ENCODE measurements at regions not wholly inside any gene's neighbourhood (a gene's known extent, or its start where the extent isn't known, plus 50 kb on each side); places are given as distances from the start of the nearest gene placed in this dataset.
"Not testable (repeated sequence)": the region's sequence is repeated elsewhere in the genome, so short reads cannot be mapped to it uniquely, and the experiment has no call there.

GRCh38 chr7:20839196-20839735, 52.6 kb upstream of the SP8 start:
- DNase-seq (ENCODE audit: low spot score), result no peak

DNA sequence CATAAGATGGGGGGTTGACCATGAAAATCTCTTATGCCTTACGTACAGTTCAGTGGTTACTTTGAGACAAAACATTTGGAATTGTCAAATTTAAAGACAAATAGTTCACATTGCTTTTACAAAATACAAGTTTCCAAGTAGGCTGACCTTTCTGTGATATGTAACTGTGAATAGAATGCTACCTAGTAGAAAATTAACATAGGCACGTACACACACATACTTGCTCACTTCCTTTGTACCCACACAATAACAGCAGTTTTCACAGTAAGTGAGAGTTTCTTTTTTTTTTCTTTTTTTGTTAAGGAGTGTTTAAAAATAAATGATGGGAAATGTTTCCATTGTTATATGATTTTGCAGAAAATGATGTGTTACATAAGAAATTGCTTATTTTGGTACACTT, 53.3 kb upstream of the SP8 start:
- DNase-seq (ENCODE audit: low spot score), result no peak

DNA sequence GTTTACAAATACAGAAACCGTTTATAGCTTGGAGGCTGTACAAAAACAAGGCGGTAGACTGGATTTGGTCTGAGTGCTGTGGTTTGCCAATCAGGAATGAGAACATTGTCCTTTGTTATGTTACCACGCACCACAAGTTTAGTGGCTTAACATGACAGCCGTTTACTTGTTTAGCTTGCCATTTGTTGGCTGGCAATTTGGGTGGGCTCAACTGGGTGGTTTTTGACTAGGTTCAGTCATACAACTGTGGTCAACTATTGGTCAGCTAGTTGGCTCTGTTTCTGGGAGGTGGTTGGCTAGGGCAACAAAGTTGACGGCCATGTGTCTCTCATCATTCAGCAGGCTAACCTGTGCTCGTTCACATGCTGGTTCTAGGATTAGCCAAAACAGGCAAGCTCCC, 60.1 kb upstream of the SP8 start:
- no peak for DNase-seq (ENCODE audit: low spot score)

- DNase-seq (ENCODE audit: low spot score), result no peak
Observed at GRCh38 chr7:20858951-20859350, 72.3 kb upstream of the SP8 start.

- DNase-seq (ENCODE audit: low spot score), result no peak
Observed at GRCh38 chr7:20861468-20861867, 74.8 kb upstream of the SP8 start.

GRCh38 chr7:20862554-20862953, 75.9 kb upstream of the SP8 start:
- DNase-seq (ENCODE audit: low spot score), result no peak

- no peak for DNase-seq (ENCODE audit: low spot score)
Observed at GRCh38 chr7:20864221-20864620, 77.5 kb upstream of the SP8 start.

GRCh38 chr7:20865684-20866083, 79.0 kb upstream of the SP8 start:
- no peak for DNase-seq (ENCODE audit: low spot score)

DNA sequence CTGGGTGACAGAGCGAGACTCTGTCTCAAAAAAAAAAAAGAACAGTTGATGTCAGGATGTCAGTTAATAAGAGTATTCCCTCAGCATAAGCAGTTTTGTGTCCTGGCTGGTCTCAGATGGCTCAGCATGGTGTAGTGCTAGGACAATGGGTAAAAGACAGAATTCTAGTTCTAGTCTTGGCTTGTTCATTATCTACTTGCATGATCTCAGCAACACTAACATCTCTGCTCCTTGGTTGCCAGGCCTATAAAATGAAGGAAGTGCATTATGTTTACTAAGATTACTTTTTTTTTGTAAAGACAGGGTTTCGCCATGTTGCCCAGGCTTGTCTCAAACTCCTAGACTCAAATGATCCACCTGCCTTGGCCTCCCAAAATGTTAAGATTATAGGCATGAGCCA, 84.3 kb upstream of the SP8 start:
- no peak for DNase-seq (ENCODE audit: low spot score)

- no peak for DNase-seq (ENCODE audit: low spot score)
Observed at GRCh38 chr7:20892776-20893175, 106.1 kb upstream of the SP8 start.

DNA sequence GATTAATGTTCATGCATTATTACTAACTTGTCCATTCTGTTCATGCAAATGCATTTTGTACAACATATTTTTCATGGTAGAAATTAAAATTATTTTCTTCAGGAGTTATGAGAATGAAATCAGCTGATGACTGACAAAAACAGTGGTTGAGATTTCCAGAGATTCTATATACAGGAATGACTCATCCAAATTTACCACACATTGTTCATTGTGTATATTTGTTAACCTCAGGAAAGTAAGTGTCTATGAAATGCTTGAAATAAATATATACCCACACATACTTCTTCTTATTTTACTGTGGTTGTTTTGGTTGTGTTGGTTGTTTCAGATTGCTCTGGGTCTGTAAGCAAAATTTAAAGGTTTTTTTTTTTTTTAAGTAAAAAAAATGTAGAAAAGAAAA, 108.1 kb upstream of the SP8 start:
- no peak for DNase-seq (ENCODE audit: low spot score)

- DNase-seq (ENCODE audit: low spot score), result no peak
Observed at GRCh38 chr7:20895563-20895962, 108.9 kb upstream of the SP8 start.

- no peak for DNase-seq (ENCODE audit: low spot score)
Observed at GRCh38 chr7:20896996-20897395, 110.3 kb upstream of the SP8 start.

DNA sequence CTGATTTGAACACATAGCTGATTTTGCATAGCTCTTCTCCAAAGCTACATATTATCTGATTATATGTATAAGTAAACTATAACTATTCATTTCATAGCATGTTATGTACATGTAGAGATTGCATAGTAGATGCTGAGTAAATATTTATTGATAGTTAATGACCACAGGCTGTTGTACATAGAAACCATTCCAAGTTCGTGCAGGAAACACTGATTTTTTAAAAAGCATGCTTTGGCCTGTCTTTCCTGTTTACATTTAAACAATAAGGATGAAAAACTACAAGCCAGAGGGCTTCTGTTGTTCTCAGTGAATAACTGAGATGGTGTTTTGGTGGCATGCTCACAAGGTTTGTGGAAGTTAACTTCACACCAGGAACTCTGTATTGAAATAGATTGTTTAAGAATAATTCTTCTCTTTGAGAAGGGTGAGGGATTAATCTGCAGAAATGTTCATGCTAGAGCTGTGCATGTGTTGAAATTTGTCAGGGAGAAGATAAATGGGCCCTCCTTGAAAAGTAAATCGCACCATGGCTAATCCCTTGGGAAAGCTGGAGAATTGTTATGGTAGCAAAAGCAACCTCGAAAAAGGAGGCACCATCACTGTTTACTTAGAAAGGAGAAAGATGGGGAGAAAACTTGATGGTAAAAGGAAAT, 120.2 kb upstream of the SP8 start:
- no peak for DNase-seq (ENCODE audit: low spot score)

DNA sequence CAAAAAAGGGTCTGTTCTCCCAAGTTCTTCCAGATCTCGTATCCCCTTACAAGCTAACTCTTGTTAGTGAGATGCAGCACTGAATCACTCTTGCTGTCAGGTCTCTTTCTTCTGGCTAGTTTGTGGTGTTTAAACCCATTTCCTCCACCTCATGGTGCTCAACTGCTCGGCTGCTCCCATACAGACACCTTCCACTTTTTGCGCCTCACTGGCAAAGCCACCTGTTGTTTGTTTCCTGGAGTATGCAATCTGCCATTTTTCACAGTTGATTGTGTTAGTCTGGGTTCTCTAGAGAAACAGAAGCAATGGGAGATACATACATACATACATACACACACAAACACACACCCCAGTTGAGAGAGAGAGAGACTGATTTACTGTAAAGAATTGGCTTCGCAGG, 124.4 kb upstream of the SP8 start:
- no peak for DNase-seq (ENCODE audit: low spot score)

- no peak for DNase-seq (ENCODE audit: low spot score)
Observed at GRCh38 chr7:20913853-20914252, 127.2 kb upstream of the SP8 start.

GRCh38 chr7:20916311-20916710, 129.6 kb upstream of the SP8 start:
- no peak for DNase-seq (ENCODE audit: low spot score)

- DNase-seq (ENCODE audit: low spot score), result no peak
Observed at GRCh38 chr7:20917603-20918002, 130.9 kb upstream of the SP8 start.

GRCh38 chr7:20918156-20918555, 131.5 kb upstream of the SP8 start:
- DNase-seq (ENCODE audit: low spot score), result no peak

DNA sequence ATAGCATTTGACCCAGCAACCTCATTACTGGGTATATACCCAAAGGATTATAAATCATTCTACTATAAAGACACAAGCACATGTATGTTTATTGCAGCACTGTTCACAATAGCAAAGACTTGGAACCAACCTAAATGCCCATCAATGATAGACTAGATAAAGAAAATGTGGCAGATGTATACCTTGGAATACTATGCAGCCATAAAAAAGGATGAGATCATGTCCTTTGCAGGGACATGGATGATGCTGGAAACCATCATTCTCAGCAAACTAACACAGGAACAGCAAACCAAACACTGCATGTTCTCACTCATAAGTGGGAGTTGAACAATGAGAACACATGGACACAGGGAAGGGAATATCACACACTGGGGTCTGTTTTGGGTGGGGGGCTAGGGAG, 140.5 kb upstream of the SP8 start:
- not testable (repeated sequence) for DNase-seq (ENCODE audit: low spot score)

DNA sequence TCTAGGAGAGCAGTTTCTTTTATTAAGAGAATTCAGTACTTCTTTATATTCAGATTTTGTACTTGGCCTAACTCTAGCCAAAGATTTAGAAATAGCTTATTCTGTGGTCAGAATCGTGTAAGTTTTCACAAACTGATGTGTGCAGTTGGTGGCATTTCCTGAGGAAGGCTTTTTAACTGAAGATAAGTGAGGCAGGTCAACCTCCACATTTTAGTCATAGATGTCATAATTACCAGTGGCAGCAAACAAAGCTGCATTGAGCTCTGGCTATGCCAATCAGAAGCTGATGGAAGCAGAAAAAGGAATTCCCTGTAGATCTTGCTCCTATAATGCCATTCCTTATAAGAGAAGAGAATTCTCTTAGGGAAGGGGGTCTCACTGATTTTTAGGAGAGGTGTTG, 141.3 kb upstream of the SP8 start:
- no peak for DNase-seq (ENCODE audit: low spot score)

GRCh38 chr7:20929199-20929598, 142.5 kb upstream of the SP8 start:
- no peak for DNase-seq (ENCODE audit: low spot score)

GRCh38 chr7:20931739-20932138, 145.1 kb upstream of the SP8 start:
- no peak for DNase-seq (ENCODE audit: low spot score)

GRCh38 chr7:20932785-20933527, 146.3 kb upstream of the SP8 start:
- no peak for DNase-seq (ENCODE audit: low spot score)

All from AG08396 (cell line).